NOMO-1 treated with DMSO at 0.1 percent for 48 hours (cell line): ENCODE measurements at regions not wholly inside any gene's neighbourhood (a gene's known extent, or its start where the extent isn't known, plus 50 kb on each side); places are given as distances from the start of the nearest gene placed in this dataset.
A peak's percentile ranks its signal among the peaks of the same experiment; 100 is the strongest.

Experiments used
- DNase-seq: peaks from one replicate; lab custom pipeline; 2025; ENCODE audit not compliant: unreplicated experiment; lab: John Stamatoyannopoulos, UW

GRCh38 chr11:69985641-69986439, 92.3 kb upstream of the ANO1 start:
- no peak for DNase-seq

DNA sequence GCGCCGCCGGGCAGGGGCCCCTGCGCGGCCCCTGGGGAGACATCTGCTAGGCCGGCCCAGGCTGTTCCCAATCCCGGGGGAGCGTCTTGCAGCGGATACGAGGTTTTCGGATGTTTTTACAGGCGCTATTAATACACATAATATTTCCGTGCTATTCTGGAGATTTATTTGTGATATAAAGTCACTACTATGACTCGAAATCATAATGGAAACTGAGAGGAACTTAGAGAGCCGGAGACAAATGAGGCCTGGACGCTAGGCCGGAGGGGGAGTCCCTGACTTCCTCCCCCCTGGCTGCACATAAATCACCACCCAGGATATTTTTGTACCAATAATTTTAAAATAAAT, 91.7 kb upstream of the ANO1 start:
- DNase-seq = no peak

- no peak for DNase-seq
Measured at GRCh38 chr11:69986830-69987229, 91.3 kb upstream of the ANO1 start.

GRCh38 chr11:69992026-69992425, 86.1 kb upstream of the ANO1 start:
- DNase-seq = no peak

GRCh38 chr11:69992943-69993694, 85.0 kb upstream of the ANO1 start:
- no peak for DNase-seq

DNA sequence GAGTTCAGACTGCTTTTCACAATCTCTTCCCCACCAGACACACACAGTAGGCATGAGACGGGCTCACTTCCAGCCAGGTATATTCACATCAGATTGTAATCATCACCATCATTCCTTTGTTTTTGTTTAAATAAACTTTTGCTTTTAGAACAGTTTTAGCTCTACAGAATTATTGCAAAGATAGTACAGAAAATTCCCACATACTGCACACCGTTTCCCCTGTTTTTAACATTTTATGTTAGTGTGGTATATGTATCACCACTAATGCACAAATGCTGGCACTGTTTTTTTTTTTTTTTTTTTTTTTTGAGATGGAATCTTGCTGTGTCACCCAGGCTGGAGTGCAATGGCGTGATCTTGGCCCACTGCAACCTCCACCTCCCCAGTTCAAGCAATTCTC, 83.3 kb upstream of the ANO1 start:
- no peak for DNase-seq

- DNase-seq = no peak
Measured at GRCh38 chr11:69995697-69996096, 82.4 kb upstream of the ANO1 start.

DNA sequence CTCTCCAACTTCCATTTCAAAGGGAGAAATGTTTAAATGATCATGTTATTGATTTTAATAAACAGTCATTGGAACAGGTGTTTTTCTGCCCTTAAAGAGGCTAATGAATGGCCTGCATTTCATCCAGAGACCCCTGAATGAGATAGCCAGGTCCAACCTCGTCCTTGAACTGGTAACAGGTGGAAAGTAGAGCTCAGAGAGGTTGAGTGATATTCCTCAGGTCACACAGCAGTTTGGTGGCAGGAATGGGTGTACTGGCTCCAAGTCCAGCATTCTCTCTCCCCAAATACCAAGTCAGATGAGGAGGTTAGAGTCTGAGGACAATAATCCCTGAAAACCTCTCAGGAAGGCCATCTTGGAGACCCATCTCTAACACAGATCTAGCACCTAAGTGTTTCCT, 81.7 kb upstream of the ANO1 start:
- no peak for DNase-seq

DNA sequence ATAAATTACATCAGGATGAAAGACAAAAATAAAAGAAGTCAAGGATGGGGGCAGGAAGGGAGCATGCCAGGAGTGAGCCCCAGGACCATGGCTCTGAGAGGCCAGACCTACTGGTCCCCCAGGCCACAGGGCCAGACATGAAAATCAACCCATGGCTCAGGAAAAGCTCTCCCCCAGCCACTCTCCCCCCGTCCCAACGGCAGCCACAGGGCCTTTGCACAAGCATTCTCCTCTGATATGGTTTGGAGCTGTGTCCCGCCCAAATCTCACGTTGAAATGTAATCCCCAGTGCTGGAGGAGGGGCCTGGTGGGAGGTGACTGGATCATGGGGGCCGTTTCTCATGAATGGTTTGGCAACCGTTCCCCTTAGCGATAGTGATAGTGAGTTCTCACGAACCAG, 80.8 kb upstream of the ANO1 start:
- no peak for DNase-seq

DNA sequence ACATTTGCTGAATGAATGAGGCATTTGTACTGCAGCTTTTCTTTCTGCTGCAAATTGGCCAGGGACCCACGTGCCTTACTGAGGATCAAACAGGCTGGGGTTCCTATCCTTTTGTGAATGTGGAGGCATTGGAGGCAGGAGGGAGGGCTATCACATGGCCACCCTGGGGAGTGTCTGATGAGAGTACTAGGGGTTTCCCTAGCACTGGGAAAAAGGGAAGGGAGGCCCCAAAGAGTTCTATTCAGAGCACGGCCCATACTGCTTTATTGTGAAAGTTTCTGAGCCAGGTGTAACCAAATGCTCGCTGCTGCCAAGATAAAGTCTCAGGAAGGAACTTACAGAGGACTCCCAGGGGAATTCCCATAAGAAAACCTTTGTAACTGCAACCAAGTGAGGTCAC, 78.4 kb upstream of the ANO1 start:
- no peak for DNase-seq

GRCh38 chr11:70000228-70000627, 77.9 kb upstream of the ANO1 start:
- no peak for DNase-seq

- no peak for DNase-seq
Measured at GRCh38 chr11:70001246-70001645, 76.9 kb upstream of the ANO1 start.

DNA sequence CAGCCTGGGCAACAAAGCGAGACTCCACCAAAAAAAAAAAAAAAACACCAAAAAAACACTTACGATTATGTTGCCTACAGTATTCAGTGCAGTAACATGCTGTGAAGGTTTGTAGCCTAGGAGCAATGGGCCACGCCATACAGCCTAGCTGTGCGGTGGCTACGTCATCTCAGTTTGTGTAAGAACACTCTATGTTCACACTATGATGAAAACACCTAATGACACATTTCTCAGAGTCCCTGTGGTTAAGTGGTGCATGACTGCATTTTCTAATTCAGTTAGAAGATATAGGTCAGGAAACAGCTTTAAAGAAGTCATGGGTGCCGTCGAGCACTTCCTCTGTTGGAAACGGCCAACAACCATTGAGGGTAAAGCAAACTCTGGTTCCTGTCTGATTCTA, 75.7 kb upstream of the ANO1 start:
- peak; percentile 69 for DNase-seq

- DNase-seq = no peak
Measured at GRCh38 chr11:70005107-70005818, 72.9 kb upstream of the ANO1 start.

DNA sequence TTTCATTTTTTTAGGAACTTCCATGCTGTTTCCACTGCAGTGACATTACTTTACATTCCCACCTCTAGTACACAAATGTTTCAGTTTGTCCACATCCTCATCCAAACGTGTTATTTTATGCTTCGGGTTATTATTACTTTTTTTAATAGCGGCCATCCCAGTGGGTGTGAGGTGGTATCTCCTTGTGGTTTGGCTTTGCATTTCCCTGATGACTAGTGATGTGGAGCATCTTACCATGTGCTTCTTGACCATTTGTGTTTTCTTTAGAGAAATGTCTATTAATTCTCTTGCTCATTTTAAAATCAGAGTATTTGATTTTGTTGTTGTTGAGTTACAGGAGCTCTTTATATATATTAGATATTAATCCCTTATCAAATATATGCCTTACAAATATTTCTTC, 70.3 kb upstream of the ANO1 start:
- no peak for DNase-seq

DNA sequence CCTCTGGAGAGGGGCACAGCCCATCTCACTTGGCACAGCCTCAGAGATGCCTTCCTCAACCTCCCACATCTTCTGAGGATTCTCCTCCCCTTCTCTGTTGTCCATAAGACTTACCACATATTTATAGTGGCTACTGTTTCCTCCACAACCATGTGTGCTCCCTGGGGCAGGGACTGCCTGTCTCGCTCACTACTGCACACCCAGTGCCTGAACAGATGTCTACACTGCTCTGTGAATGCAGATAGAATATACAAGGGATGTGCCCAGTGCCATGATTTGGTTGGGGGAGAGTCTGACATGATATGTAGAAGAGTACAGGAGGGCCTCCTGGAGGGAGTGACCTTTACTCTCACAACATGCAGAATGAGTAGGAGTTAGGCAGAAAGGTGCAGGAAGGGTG, 67.3 kb upstream of the ANO1 start:
- DNase-seq = no peak

DNA sequence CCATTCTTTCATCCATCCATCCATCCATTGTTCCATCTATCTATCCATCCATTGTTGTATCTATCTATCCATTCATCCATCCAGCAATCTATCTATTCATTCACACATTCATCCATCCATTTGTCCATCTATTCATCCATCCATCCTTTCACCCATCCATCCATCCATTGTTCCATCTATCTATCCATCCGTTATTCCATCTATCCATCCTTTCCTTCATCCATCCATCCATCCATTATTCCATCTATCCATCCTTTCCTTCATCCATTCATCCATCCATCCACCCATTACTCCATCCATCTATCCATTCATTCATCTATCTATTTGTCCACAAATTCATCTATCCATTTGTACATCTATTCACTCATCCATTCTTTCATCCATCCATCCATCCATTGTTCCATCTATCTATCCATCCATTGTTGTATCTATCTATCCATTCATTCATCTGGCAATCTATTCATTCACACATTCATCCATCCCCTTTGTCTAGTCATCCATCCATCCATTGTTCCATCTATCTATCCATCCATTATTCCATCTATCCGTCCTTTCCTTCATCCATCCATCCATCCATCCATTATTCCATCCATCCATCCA, 65.9 kb upstream of the ANO1 start:
- no peak for DNase-seq

GRCh38 chr11:70014291-70014690, 63.8 kb upstream of the ANO1 start:
- no peak for DNase-seq

DNA sequence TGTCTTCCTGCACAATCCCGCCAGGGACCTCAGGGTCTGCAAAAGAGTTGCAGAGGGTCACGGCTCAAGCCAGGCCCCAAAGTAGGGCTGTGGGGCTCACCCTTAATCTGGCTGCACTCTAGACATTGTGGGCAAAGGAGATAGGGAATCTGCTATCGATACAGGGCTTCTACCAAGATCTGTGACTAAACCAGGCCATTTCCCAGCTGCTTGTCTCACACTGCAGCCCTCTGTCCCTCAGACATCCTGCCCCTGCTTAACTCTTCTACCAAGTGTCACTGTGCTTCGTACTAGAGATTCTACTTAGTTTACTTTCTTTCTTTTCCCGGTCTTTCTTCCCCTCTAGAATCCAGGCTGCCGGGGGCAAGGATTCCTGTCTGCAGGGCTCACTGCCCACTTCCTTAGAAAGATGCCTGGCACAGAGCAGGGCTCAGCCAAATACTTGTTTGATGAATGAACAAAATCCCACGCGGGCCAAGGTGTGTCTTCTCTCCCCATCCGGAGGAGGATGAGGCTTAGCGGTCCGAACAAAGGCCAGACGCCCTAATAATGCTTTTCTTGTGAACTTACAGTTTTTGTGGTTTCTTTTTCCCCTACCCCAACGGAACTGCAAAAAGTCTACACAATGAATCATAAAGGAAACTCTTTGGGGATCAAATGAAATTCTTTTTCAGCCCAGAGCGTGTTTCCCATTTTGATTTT, 61.3 kb upstream of the ANO1 start:
- DNase-seq = no peak

- DNase-seq = no peak
Measured at GRCh38 chr11:70018816-70019215, 59.3 kb upstream of the ANO1 start.

DNA sequence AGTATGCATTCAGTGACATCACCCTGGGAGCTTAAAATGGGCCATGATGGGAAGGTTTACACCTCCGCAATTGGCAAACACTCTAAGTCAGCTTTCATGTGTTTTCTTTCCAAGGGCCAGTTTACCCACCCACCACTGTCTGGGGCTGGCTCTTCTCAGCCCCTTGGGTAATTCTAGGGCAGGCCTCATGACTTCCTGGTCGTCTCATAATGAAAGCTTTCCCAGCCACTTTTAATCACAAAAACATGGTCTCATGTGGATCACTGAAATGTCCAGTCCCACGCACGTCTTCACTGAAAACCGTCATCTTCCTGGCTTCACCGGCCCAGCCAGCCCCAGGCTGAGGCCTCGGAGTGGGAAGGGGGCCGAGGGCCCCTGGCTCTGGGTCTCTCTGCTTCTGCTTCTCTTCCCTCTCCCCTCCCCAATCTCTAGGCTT, 58.5 kb upstream of the ANO1 start:
- DNase-seq = no peak
